Kidney (tissue), 13 donors: ENCODE measurements at regions not wholly inside any gene's neighbourhood (a gene's known extent, or its start where the extent isn't known, plus 50 kb on each side); places are given as distances from the start of the nearest gene placed in this dataset.

Source experiments
- DNase-seq, 5 donors: peaks; one replicate each; pipeline ENCODE4 v3.0.0-alpha.2; 2013 to 2020
- FAIRE-seq: peaks from 2 replicates; lab custom pipeline; 2012; peaks lifted over from hg19 to GRCh38; lab: Jason Lieb, UNC
- H3K27ac ChIP-seq, 2 donors: one replicate each; pipeline ENCODE4 v1.7.0; 2013; ENCODE audit warnings: low read depth in 2 of 2, low read length in 2 of 2, inconsistent platforms in 1 of 2
- H3K27me3 ChIP-seq: one replicate; pipeline ENCODE4 v1.7.1; 2013; ENCODE audit warnings: low read length, inconsistent platforms; ENCODE audit not compliant: control insufficient read depth, insufficient read depth
- H3K36me3 ChIP-seq, 3 donors: one replicate each; pipeline versions ENCODE4 v1.7.0 to v1.7.1; 2013; ENCODE audit warnings: low read length in 3 of 3, control low read depth in 1 of 3, inconsistent platforms in 1 of 3; ENCODE audit not compliant: insufficient read depth in 3 of 3, control insufficient read depth in 2 of 3
- H3K4me1 ChIP-seq, 3 donors: one replicate each; pipeline versions ENCODE4 v1.7.0 to v1.7.1; 2013; ENCODE audit warnings: low read length in 3 of 3, inconsistent platforms in 1 of 3, low read depth in 1 of 3; ENCODE audit not compliant: control insufficient read depth in 2 of 3, insufficient read depth in 2 of 3
- H3K4me3 ChIP-seq, 3 donors: one replicate each; pipeline versions ENCODE4 v1.7.0 to v1.8.1; 2013; ENCODE audit warnings: low read length in 3 of 3, control low read depth in 1 of 3, inconsistent platforms in 1 of 3
- H3K9ac ChIP-seq, 3 donors: one replicate each; pipeline versions ENCODE4 v1.7.0 to v1.7.1; 2013; ENCODE audit warnings: low read length in 3 of 3, control low read depth in 1 of 3, inconsistent platforms in 1 of 3
- H3K9me3 ChIP-seq, 3 donors: one replicate each; pipeline versions ENCODE4 v1.7.0 to v1.7.1; 2013; ENCODE audit warnings: low read length in 3 of 3, control low read depth in 1 of 3, inconsistent platforms in 1 of 3; ENCODE audit not compliant: control insufficient read depth in 2 of 3, insufficient read depth in 1 of 3
- CTCF ChIP-seq: IDR thresholded peaks from 3 replicates; pipeline ENCODE4 v1.5.1; 2012; ENCODE audit warnings: mild to moderate bottlenecking, moderate library complexity, borderline replicate concordance; ENCODE audit not compliant: insufficient read depth; ENCODE audit errors: extremely low read depth
- intact Hi-C: fragments of 100-400 bp; cut with DNase I; formaldehyde crosslinking; loops from one replicate; pipeline ENCODE4 v1.11.1; 2022
- donor health status: control.
- donor health status: control.
- donor health status: control.
- donor health status: control.
- donor health status: control.
- donor health status: DM: yes; HTN: yes; CAD: no.
- donor health status: Normal renal cell carcinoma (clear cell type).

- peak overlapping the region in 1 of 2 donors; percentile 4 for H3K27ac ChIP-seq
- H3K4me1 ChIP-seq, result peaks cover 6 to 17% (median 15%) of the 10 kb centered on the region in 3 donors
- TF ChIP-seq CTCF, result no peak
- intact Hi-C loops, result no loop called here
- no peak for FAIRE-seq
- H3K9me3 ChIP-seq, result no peaks in the 10 kb centered on the region
- no peak overlapping the region for H3K4me3 ChIP-seq
- DNase-seq, result no peak
- H3K27me3 ChIP-seq, result no peaks in the 10 kb centered on the region
- no peaks in the 10 kb centered on the region for H3K36me3 ChIP-seq
- no peak overlapping the region for H3K9ac ChIP-seq
Measured at GRCh38 chr1:59011663-59012062, 227.8 kb upstream of the JUN start.

- FAIRE-seq, result no peak
- peaks cover 6 to 17% (median 15%) of the 10 kb centered on the region in 3 donors for H3K4me1 ChIP-seq
- H3K9me3 ChIP-seq, result no peaks in the 10 kb centered on the region
- intact Hi-C loops, result no loop called here
- DNase-seq, result no peak
- H3K36me3 ChIP-seq, result no peaks in the 10 kb centered on the region
- H3K4me3 ChIP-seq, result no peak overlapping the region
- TF ChIP-seq CTCF, result no peak
- H3K27ac ChIP-seq, result peak overlapping the region; percentile 86 to 96
- H3K27me3 ChIP-seq, result no peaks in the 10 kb centered on the region
- H3K9ac ChIP-seq, result peak overlapping the region in 1 of 3 donors; percentile 71
Measured at GRCh38 chr1:59012378-59012777, 228.5 kb upstream of the JUN start.

- TF ChIP-seq CTCF, result no peak
- intact Hi-C loops, result no loop called here
- H3K9ac ChIP-seq, result peak overlapping the region; percentile 6 to 71 (median 59)
- peak; percentile 73 to 93 (median 83) for DNase-seq
- H3K36me3 ChIP-seq, result no peaks in the 10 kb centered on the region
- H3K4me3 ChIP-seq, result peak overlapping the region in 2 of 3 donors; percentile 36 to 44
- peaks cover 6 to 17% (median 15%) of the 10 kb centered on the region in 3 donors for H3K4me1 ChIP-seq
- peak overlapping the region; percentile 86 to 96 for H3K27ac ChIP-seq
- no peaks in the 10 kb centered on the region for H3K9me3 ChIP-seq
- FAIRE-seq, result no peak
- H3K27me3 ChIP-seq, result no peaks in the 10 kb centered on the region
Measured at GRCh38 chr1:59013276-59013927, 229.6 kb upstream of the JUN start.
